Rectal smooth muscle tissue (tissue), 1 donor: ENCODE measurements at regions not wholly inside any gene's neighbourhood (a gene's known extent, or its start where the extent isn't known, plus 50 kb on each side); places are given as distances from the start of the nearest gene placed in this dataset.
"Not testable (repeated sequence)": the region's sequence is repeated elsewhere in the genome, so short reads cannot be mapped to it uniquely, and the experiment has no call there.

Source experiments
- H3K27ac ChIP-seq: one replicate; pipeline ENCODE4 v1.7.0; 2013; ENCODE audit warnings: low read depth, low read length, inconsistent platforms
- H3K27me3 ChIP-seq: one replicate; pipeline ENCODE4 v1.7.0; 2013; ENCODE audit warnings: low read length; ENCODE audit not compliant: control insufficient read depth, insufficient read depth
- H3K36me3 ChIP-seq: one replicate; pipeline ENCODE4 v1.7.0; 2013; ENCODE audit warnings: low read length; ENCODE audit not compliant: control insufficient read depth, insufficient read depth
- H3K4me1 ChIP-seq: one replicate; pipeline ENCODE4 v1.7.0; 2013; ENCODE audit warnings: low read length; ENCODE audit not compliant: control insufficient read depth, insufficient read depth
- H3K4me3 ChIP-seq: one replicate; pipeline ENCODE4 v1.7.0; 2013; ENCODE audit warnings: low read length
- H3K9ac ChIP-seq: one replicate; pipeline ENCODE4 v1.7.0; 2013; ENCODE audit warnings: low read length

GRCh38 chr3:187808527-187808895, 63.2 kb upstream of the BCL6 start:
- Histone ChIP-seq H3K4me3 (no peak overlapping the region), H3K9ac (no peak overlapping the region), H3K27ac (no peak overlapping the region), H3K27me3 (no peaks in the 10 kb centered on the region), H3K36me3 (no peaks in the 10 kb centered on the region), H3K4me1 (no peaks in the 10 kb centered on the region)

GRCh38 chr3:187809612-187809991, 64.3 kb upstream of the BCL6 start:
- Histone ChIP-seq H3K9ac (no peak overlapping the region), H3K4me3 (no peak overlapping the region), H3K36me3 (no peaks in the 10 kb centered on the region), H3K4me1 (no peaks in the 10 kb centered on the region), H3K27ac (no peak overlapping the region), H3K27me3 (no peaks in the 10 kb centered on the region)

- Histone ChIP-seq H3K36me3 (no peaks in the 10 kb centered on the region), H3K27me3 (no peaks in the 10 kb centered on the region), H3K4me3 (no peak overlapping the region), H3K9ac (no peak overlapping the region), H3K27ac (no peak overlapping the region), H3K4me1 (no peaks in the 10 kb centered on the region)
Observed at GRCh38 chr3:187810021-187810446, 64.8 kb upstream of the BCL6 start.

- Histone ChIP-seq H3K27me3 (no peaks in the 10 kb centered on the region), H3K9ac (no peak overlapping the region), H3K27ac (no peak overlapping the region), H3K4me1 (no peaks in the 10 kb centered on the region), H3K36me3 (no peaks in the 10 kb centered on the region), H3K4me3 (no peak overlapping the region)
Observed at GRCh38 chr3:187811585-187812250, 66.5 kb upstream of the BCL6 start.

GRCh38 chr3:187812496-187812895, 67.2 kb upstream of the BCL6 start:
- no peak overlapping the region for H3K27ac ChIP-seq
- no peak overlapping the region for H3K9ac ChIP-seq
- no peak overlapping the region for H3K4me3 ChIP-seq
- no peaks in the 10 kb centered on the region for H3K36me3 ChIP-seq
- H3K27me3 ChIP-seq = no peaks in the 10 kb centered on the region
- no peaks in the 10 kb centered on the region for H3K4me1 ChIP-seq

GRCh38 chr3:187813198-187813597, 67.9 kb upstream of the BCL6 start:
- Histone ChIP-seq H3K4me3 (no peak overlapping the region), H3K9ac (no peak overlapping the region), H3K27me3 (no peaks in the 10 kb centered on the region), H3K27ac (no peak overlapping the region), H3K4me1 (no peaks in the 10 kb centered on the region), H3K36me3 (no peaks in the 10 kb centered on the region)

- not testable (repeated sequence) for H3K4me3 ChIP-seq, H3K27me3 ChIP-seq, H3K36me3 ChIP-seq, H3K27ac ChIP-seq, H3K4me1 ChIP-seq, H3K9ac ChIP-seq
Observed at GRCh38 chr3:187817766-187818165, 72.5 kb upstream of the BCL6 start.

- H3K4me1 ChIP-seq = no peaks in the 10 kb centered on the region
- H3K4me3 ChIP-seq = no peak overlapping the region
- H3K9ac ChIP-seq = no peak overlapping the region
- H3K27me3 ChIP-seq = no peaks in the 10 kb centered on the region
- no peaks in the 10 kb centered on the region for H3K36me3 ChIP-seq
- no peak overlapping the region for H3K27ac ChIP-seq
Observed at GRCh38 chr3:187821616-187822317, 76.5 kb upstream of the BCL6 start.

GRCh38 chr3:187822402-187822801, 77.1 kb upstream of the BCL6 start:
- no peak overlapping the region for H3K27ac ChIP-seq
- no peak overlapping the region for H3K9ac ChIP-seq
- no peaks in the 10 kb centered on the region for H3K27me3 ChIP-seq
- H3K4me1 ChIP-seq = no peaks in the 10 kb centered on the region
- no peaks in the 10 kb centered on the region for H3K36me3 ChIP-seq
- no peak overlapping the region for H3K4me3 ChIP-seq

GRCh38 chr3:187823746-187824145, 78.5 kb upstream of the BCL6 start:
- H3K4me1 ChIP-seq = no peaks in the 10 kb centered on the region
- no peak overlapping the region for H3K9ac ChIP-seq
- no peaks in the 10 kb centered on the region for H3K27me3 ChIP-seq
- no peak overlapping the region for H3K27ac ChIP-seq
- no peak overlapping the region for H3K4me3 ChIP-seq
- no peaks in the 10 kb centered on the region for H3K36me3 ChIP-seq

- Histone ChIP-seq H3K27ac (no peak overlapping the region), H3K4me1 (no peaks in the 10 kb centered on the region), H3K4me3 (no peak overlapping the region), H3K36me3 (no peaks in the 10 kb centered on the region), H3K9ac (no peak overlapping the region), H3K27me3 (no peaks in the 10 kb centered on the region)
Observed at GRCh38 chr3:187827723-187828122, 82.5 kb upstream of the BCL6 start.

- H3K9ac ChIP-seq = no peak overlapping the region
- no peak overlapping the region for H3K27ac ChIP-seq
- no peak overlapping the region for H3K4me3 ChIP-seq
- H3K27me3 ChIP-seq = no peaks in the 10 kb centered on the region
- no peaks in the 10 kb centered on the region for H3K36me3 ChIP-seq
- no peaks in the 10 kb centered on the region for H3K4me1 ChIP-seq
Observed at GRCh38 chr3:187828579-187829452, 83.5 kb upstream of the BCL6 start.
